Hypothalamus (tissue), 51 donors: ENCODE measurements at regions not wholly inside any gene's neighbourhood (a gene's known extent, or its start where the extent isn't known, plus 50 kb on each side); places are given as distances from the start of the nearest gene placed in this dataset.

Experiments used
- DNase-seq, 51 donors: peaks; one replicate each; lab custom pipeline; 2025; lab: John Stamatoyannopoulos, UW

GRCh38 chr2:67346718-67347407 lies 50.3 kb upstream of the ETAA1 start:
- no peak for DNase-seq
